Stimulated activated memory B cell treated with anti-CD40 and anti-IgM and Interleukin-4, amounts not matched to agents 10 μg/mL and 1 μg/mL and 100 μg/mL, for 72 hours (primary cell): ENCODE measurements at regions not wholly inside any gene's neighbourhood (a gene's known extent, or its start where the extent isn't known, plus 50 kb on each side); places are given as distances from the start of the nearest gene placed in this dataset.

Experiments used
- ATAC-seq: fragments of 150-1000 bp; cut with Tn5 transposase; 2 replicates; pipeline ENCODE4 v1.10.0; 2021
- H3K27ac Mint-ChIP-seq: one replicate; pipeline ENCODE4 v1.8.0; 2022; ENCODE audit warnings: mild to moderate bottlenecking, mixed read lengths
- H3K27me3 Mint-ChIP-seq: one replicate; pipeline ENCODE4 v1.8.0; 2022; ENCODE audit warnings: mixed read lengths
- H3K36me3 Mint-ChIP-seq: one replicate; pipeline ENCODE4 v1.8.0; 2022; ENCODE audit warnings: mixed read lengths
- H3K4me1 Mint-ChIP-seq: one replicate; pipeline ENCODE4 v1.8.0; 2022; ENCODE audit warnings: mixed read lengths
- H3K4me3 Mint-ChIP-seq: one replicate; pipeline ENCODE4 v1.8.0; 2022; ENCODE audit warnings: mild to moderate bottlenecking, moderate library complexity, mixed read lengths
- H3K9me3 Mint-ChIP-seq: one replicate; pipeline ENCODE4 v1.8.0; 2022; ENCODE audit warnings: mixed read lengths

GRCh38 chr2:217160103-217160743 lies 300.4 kb upstream of the TNP1 start:
- H3K27me3 Mint-ChIP-seq: peaks cover 38% of the 10 kb centered on the region

GRCh38 chr2:217158928-217159327 lies 299.1 kb upstream of the TNP1 start:
- Mint-ChIP-seq H3K36me3 (no peaks in the 10 kb centered on the region), H3K4me3 (no peak overlapping the region), H3K9me3 (no peaks in the 10 kb centered on the region), H3K27me3 (peaks cover 38% of the 10 kb centered on the region), H3K4me1 (peaks cover 14% of the 10 kb centered on the region), H3K27ac (no peak overlapping the region)
- ATAC-seq: no peak

More at GRCh38 chr2:217160103-217160743, 300.4 kb upstream of the TNP1 start:
- H3K9me3 Mint-ChIP-seq: peaks cover 7% of the 10 kb centered on the region
- H3K27ac Mint-ChIP-seq: no peak overlapping the region
- peaks cover 14% of the 10 kb centered on the region for H3K4me1 Mint-ChIP-seq
- no peaks in the 10 kb centered on the region for H3K36me3 Mint-ChIP-seq
- no peak overlapping the region for H3K4me3 Mint-ChIP-seq
- ATAC-seq: no peak

GRCh38 chr2:217157581-217157980 lies 297.7 kb upstream of the TNP1 start:
- Mint-ChIP-seq H3K4me3 (no peak overlapping the region), H3K9me3 (no peaks in the 10 kb centered on the region), H3K27ac (no peak overlapping the region), H3K4me1 (peaks cover 14% of the 10 kb centered on the region), H3K36me3 (no peaks in the 10 kb centered on the region), H3K27me3 (peaks cover 30% of the 10 kb centered on the region)
- peak; percentile 20 for ATAC-seq

GRCh38 chr2:217156801-217157200 lies 296.9 kb upstream of the TNP1 start:
- H3K9me3 Mint-ChIP-seq: no peaks in the 10 kb centered on the region
- H3K36me3 Mint-ChIP-seq: no peaks in the 10 kb centered on the region
- peaks cover 23% of the 10 kb centered on the region for H3K27me3 Mint-ChIP-seq
- H3K27ac Mint-ChIP-seq: no peak overlapping the region
- peaks cover 9% of the 10 kb centered on the region for H3K4me1 Mint-ChIP-seq
- ATAC-seq: no peak
- H3K4me3 Mint-ChIP-seq: no peak overlapping the region

- Mint-ChIP-seq H3K9me3 (no peaks in the 10 kb centered on the region), H3K4me3 (no peak overlapping the region), H3K36me3 (no peaks in the 10 kb centered on the region), H3K27ac (no peak overlapping the region), H3K27me3 (peaks cover 12% of the 10 kb centered on the region), H3K4me1 (no peaks in the 10 kb centered on the region)
- no peak for ATAC-seq
Observed at GRCh38 chr2:217154923-217155322, 295.1 kb upstream of the TNP1 start.

- no peak overlapping the region for H3K4me3 Mint-ChIP-seq
- H3K4me1 Mint-ChIP-seq: no peaks in the 10 kb centered on the region
- ATAC-seq: no peak
- H3K27ac Mint-ChIP-seq: no peak overlapping the region
- H3K36me3 Mint-ChIP-seq: no peaks in the 10 kb centered on the region
- no peaks in the 10 kb centered on the region for H3K9me3 Mint-ChIP-seq
- H3K27me3 Mint-ChIP-seq: peaks cover 17% of the 10 kb centered on the region
Observed at GRCh38 chr2:217153510-217153909, 293.6 kb upstream of the TNP1 start.

- Mint-ChIP-seq H3K4me3 (no peak overlapping the region), H3K27me3 (peaks cover 15% of the 10 kb centered on the region), H3K4me1 (no peaks in the 10 kb centered on the region), H3K27ac (no peak overlapping the region), H3K9me3 (no peaks in the 10 kb centered on the region), H3K36me3 (no peaks in the 10 kb centered on the region)
- ATAC-seq: no peak
Observed at GRCh38 chr2:217152831-217153230, 293.0 kb upstream of the TNP1 start.

GRCh38 chr2:217151509-217152206 lies 291.8 kb upstream of the TNP1 start:
- H3K4me3 Mint-ChIP-seq: no peak overlapping the region
- no peak for ATAC-seq
- H3K4me1 Mint-ChIP-seq: no peaks in the 10 kb centered on the region
- peaks cover 16% of the 10 kb centered on the region for H3K27me3 Mint-ChIP-seq
- H3K27ac Mint-ChIP-seq: no peak overlapping the region
- no peaks in the 10 kb centered on the region for H3K9me3 Mint-ChIP-seq
- no peaks in the 10 kb centered on the region for H3K36me3 Mint-ChIP-seq

GRCh38 chr2:217150236-217150635 lies 290.4 kb upstream of the TNP1 start:
- no peaks in the 10 kb centered on the region for H3K4me1 Mint-ChIP-seq
- no peak for ATAC-seq
- H3K27ac Mint-ChIP-seq: no peak overlapping the region
- H3K9me3 Mint-ChIP-seq: no peaks in the 10 kb centered on the region
- no peaks in the 10 kb centered on the region for H3K36me3 Mint-ChIP-seq
- peaks cover 17% of the 10 kb centered on the region for H3K27me3 Mint-ChIP-seq
- no peak overlapping the region for H3K4me3 Mint-ChIP-seq

GRCh38 chr2:217149087-217149660 lies 289.3 kb upstream of the TNP1 start:
- no peak for ATAC-seq
- H3K4me3 Mint-ChIP-seq: no peak overlapping the region

GRCh38 chr2:217147818-217148217 lies 288.0 kb upstream of the TNP1 start:
- Mint-ChIP-seq H3K4me3 (no peak overlapping the region), H3K4me1 (no peaks in the 10 kb centered on the region), H3K36me3 (no peaks in the 10 kb centered on the region), H3K9me3 (no peaks in the 10 kb centered on the region), H3K27ac (no peak overlapping the region), H3K27me3 (peaks cover 17% of the 10 kb centered on the region)
- ATAC-seq: no peak

More at GRCh38 chr2:217149087-217149660, 289.3 kb upstream of the TNP1 start:
- H3K36me3 Mint-ChIP-seq: no peaks in the 10 kb centered on the region
- H3K27ac Mint-ChIP-seq: no peak overlapping the region
- H3K9me3 Mint-ChIP-seq: no peaks in the 10 kb centered on the region
- peaks cover 17% of the 10 kb centered on the region for H3K27me3 Mint-ChIP-seq
- H3K4me1 Mint-ChIP-seq: no peaks in the 10 kb centered on the region

GRCh38 chr2:217146956-217147355 lies 287.1 kb upstream of the TNP1 start:
- Mint-ChIP-seq H3K4me1 (no peaks in the 10 kb centered on the region), H3K9me3 (peaks cover 3% of the 10 kb centered on the region), H3K27me3 (peaks cover 17% of the 10 kb centered on the region), H3K4me3 (no peak overlapping the region), H3K36me3 (no peaks in the 10 kb centered on the region), H3K27ac (no peak overlapping the region)
- ATAC-seq: no peak

- H3K36me3 Mint-ChIP-seq: no peaks in the 10 kb centered on the region
Observed at GRCh38 chr2:217142649-217143266, 282.9 kb upstream of the TNP1 start.

GRCh38 chr2:217138284-217138683 lies 278.4 kb upstream of the TNP1 start:
- H3K36me3 Mint-ChIP-seq: no peaks in the 10 kb centered on the region
- no peak overlapping the region for H3K27ac Mint-ChIP-seq
- H3K27me3 Mint-ChIP-seq: peaks cover 15% of the 10 kb centered on the region
- ATAC-seq: no peak
- H3K9me3 Mint-ChIP-seq: peaks cover 27% of the 10 kb centered on the region
- no peaks in the 10 kb centered on the region for H3K4me1 Mint-ChIP-seq
- no peak overlapping the region for H3K4me3 Mint-ChIP-seq

More at GRCh38 chr2:217142649-217143266, 282.9 kb upstream of the TNP1 start:
- Mint-ChIP-seq H3K27ac (no peak overlapping the region), H3K27me3 (peaks cover 24% of the 10 kb centered on the region), H3K4me1 (no peaks in the 10 kb centered on the region), H3K9me3 (peaks cover 22% of the 10 kb centered on the region), H3K4me3 (no peak overlapping the region)
- no peak for ATAC-seq

GRCh38 chr2:217127744-217128143 lies 267.9 kb upstream of the TNP1 start:
- no peaks in the 10 kb centered on the region for H3K4me1 Mint-ChIP-seq
- H3K4me3 Mint-ChIP-seq: no peak overlapping the region
- H3K36me3 Mint-ChIP-seq: no peaks in the 10 kb centered on the region
- no peak overlapping the region for H3K27ac Mint-ChIP-seq
- peaks cover 6% of the 10 kb centered on the region for H3K9me3 Mint-ChIP-seq
- ATAC-seq: no peak
- peaks cover 9% of the 10 kb centered on the region for H3K27me3 Mint-ChIP-seq
